H1 (cell line): ENCODE measurements at regions not wholly inside any gene's neighbourhood (a gene's known extent, or its start where the extent isn't known, plus 50 kb on each side); places are given as distances from the start of the nearest gene placed in this dataset.

Experiments
- CTCF ChIA-PET: fragments of 300-600 bp; sonication (Branson Sonifier 250); formaldehyde crosslinking; loops from one replicate; lab custom pipeline; 2021; ENCODE audit not compliant: partially characterized antibody; lab: Charles Lee
- POLR2A ChIA-PET: fragments of 300-600 bp; sonication (Branson Sonifier 250); formaldehyde crosslinking; loops from one replicate; lab custom pipeline; 2021; ENCODE audit warnings: inconsistent platforms; ENCODE audit not compliant: partially characterized antibody; lab: Charles Lee
- DNase-seq, 2 experiments: peaks; one replicate each; pipeline versions ENCODE4 v3.0.0 to v3.0.0-alpha.2; 2010 to 2022; ENCODE audit warnings: low spot score in 2 of 2, low read depth in 1 of 2, mixed read lengths in 1 of 2
- FAIRE-seq: peaks from 2 replicates; lab custom pipeline; 2011; peaks lifted over from hg19 to GRCh38; lab: Jason Lieb, UNC
- H2AFZ ChIP-seq: 2 replicates; pipeline ENCODE4 v1.8.1; 2012; ENCODE audit warnings: low read length, inconsistent platforms
- H2AK5ac ChIP-seq: 2 replicates; pipeline ENCODE4 v1.6.1; 2013; ENCODE audit warnings: low read depth, low read length
- H2BK120ac ChIP-seq: replicated peaks from 2 replicates; pipeline ENCODE3; 2013; ENCODE audit warnings: low read depth, low read length, inconsistent platforms
- H2BK12ac ChIP-seq: 2 replicates; pipeline ENCODE4 v1.6.1; 2013; ENCODE audit warnings: low read depth, low read length
- H2BK15ac ChIP-seq: 2 replicates; pipeline ENCODE4 v1.6.1; 2013; ENCODE audit warnings: low read length
- H2BK20ac ChIP-seq: 2 replicates; pipeline ENCODE4 v1.6.1; 2013; ENCODE audit warnings: low read length
- H2BK5ac ChIP-seq: 2 replicates; pipeline ENCODE4 v1.6.1; 2013; ENCODE audit warnings: low read depth, low read length
- H3K14ac ChIP-seq: 2 replicates; pipeline ENCODE4 v1.6.1; 2013; ENCODE audit warnings: inconsistent platforms; ENCODE audit not compliant: insufficient read length
- H3K18ac ChIP-seq: 2 replicates; pipeline ENCODE4 v1.6.1; 2013; ENCODE audit warnings: low read length; ENCODE audit errors: extremely low read depth
- H3K23ac ChIP-seq: 2 replicates; pipeline ENCODE4 v1.6.1; 2013; ENCODE audit warnings: inconsistent platforms; ENCODE audit not compliant: insufficient read length
- H3K23me2 ChIP-seq: 2 replicates; pipeline ENCODE4 v1.6.1; 2013; ENCODE audit warnings: low read depth, low read length
- H3K27ac ChIP-seq: 2 replicates; pipeline ENCODE4 v1.6.1; 2011; ENCODE audit warnings: low read depth, low read length, inconsistent platforms
- H3K27me3 ChIP-seq, 4 experiments: replicated peaks in 1 of 4; 1 replicate in 1 of 4; 2 replicates in 3 of 4; pipeline versions ENCODE4 v1.6.1 to v1.8.1; 2011 to 2013; ENCODE audit warnings: low read length in 3 of 4, mild to moderate bottlenecking in 3 of 4, inconsistent platforms in 2 of 4, mixed read lengths in 2 of 4, moderate library complexity in 1 of 4; ENCODE audit not compliant: control insufficient read depth in 3 of 4, insufficient read depth in 3 of 4; ENCODE audit errors: extremely low read depth in 1 of 4
- H3K36me3 ChIP-seq, 4 experiments: 2 replicates each; pipeline versions ENCODE4 v1.6.1 to v1.8.1; 2011 to 2013; ENCODE audit warnings: mild to moderate bottlenecking in 4 of 4, low read length in 3 of 4, moderate library complexity in 2 of 4, control low read depth in 1 of 4, inconsistent platforms in 1 of 4; ENCODE audit not compliant: insufficient read depth in 4 of 4, control insufficient read depth in 2 of 4
- H3K4ac ChIP-seq: replicated peaks from 2 replicates; pipeline ENCODE3; 2013; ENCODE audit warnings: low read length, low read depth, mixed read lengths, inconsistent platforms; ENCODE audit not compliant: insufficient read length
- H3K4me1 ChIP-seq, 4 experiments: replicated peaks in 1 of 4; 1 replicate in 1 of 4; 2 replicates in 3 of 4; pipeline versions ENCODE4 v1.6.1 to v1.8.1; 2011 to 2013; ENCODE audit warnings: low read length in 3 of 4, inconsistent platforms in 2 of 4, mixed read lengths in 1 of 4; ENCODE audit not compliant: insufficient read depth in 4 of 4, control insufficient read depth in 3 of 4
- H3K4me2 ChIP-seq, 2 experiments: 2 replicates each; pipeline versions ENCODE4 v1.6.1 to v1.8.1; 2011 to 2013; ENCODE audit warnings: low read depth in 2 of 2, low read length in 2 of 2, control low read depth in 1 of 2, inconsistent platforms in 1 of 2, mild to moderate bottlenecking in 1 of 2; ENCODE audit not compliant: insufficient read depth in 1 of 2
- H3K4me3 ChIP-seq, 4 experiments: fragments of 200-600, 300-600 bp in 1 of 4; sonication (generic), shearing (Covaris generic), sonication (Bioruptor Twin) in 1 of 4; 2 replicates each; pipeline versions ENCODE4 v1.5.1 to v1.8.1; 2011 to 2016; ENCODE audit warnings: low read length in 4 of 4, low read depth in 3 of 4, control low read depth in 2 of 4, inconsistent platforms in 2 of 4, mild to moderate bottlenecking in 2 of 4, mixed read lengths in 1 of 4, moderate library complexity in 1 of 4; ENCODE audit not compliant: insufficient read depth in 2 of 4; ENCODE audit errors: extremely low read depth in 1 of 4
- H3K56ac ChIP-seq: replicated peaks from 2 replicates; pipeline ENCODE3; 2013; ENCODE audit warnings: low read depth, mild to moderate bottlenecking, mixed read lengths, low read length, inconsistent platforms; ENCODE audit not compliant: insufficient read length
- H3K79me1 ChIP-seq: 2 replicates; pipeline ENCODE4 v1.6.1; 2013; ENCODE audit warnings: low read depth, low read length, control low read depth
- H3K79me2 ChIP-seq, 2 experiments: 2 replicates each; pipeline versions ENCODE4 v1.6.1 to v1.8.1; 2012 to 2013; ENCODE audit warnings: low read length in 2 of 2, mild to moderate bottlenecking in 2 of 2, inconsistent platforms in 1 of 2; ENCODE audit not compliant: insufficient read depth in 2 of 2, control insufficient read depth in 1 of 2
- H3K9ac ChIP-seq, 4 experiments: replicated peaks in 1 of 4; 1 replicate in 1 of 4; 2 replicates in 3 of 4; pipeline versions ENCODE4 v1.6.1 to v1.8.1; 2011 to 2013; ENCODE audit warnings: low read depth in 3 of 4, low read length in 3 of 4, control low read depth in 2 of 4, mild to moderate bottlenecking in 2 of 4, moderate library complexity in 2 of 4, inconsistent platforms in 1 of 4; ENCODE audit errors: extremely low read depth in 1 of 4
- H3K9me3 ChIP-seq, 2 experiments: 2 replicates each; pipeline versions ENCODE4 v1.6.1 to v1.8.1; 2012 to 2013; ENCODE audit warnings: mild to moderate bottlenecking in 2 of 2, moderate library complexity in 2 of 2, control low read depth in 1 of 2, inconsistent platforms in 1 of 2, low read depth in 1 of 2, low read length in 1 of 2, mixed read lengths in 1 of 2; ENCODE audit not compliant: insufficient read depth in 2 of 2
- H4K20me1 ChIP-seq, 2 experiments: replicated peaks in 1 of 2; 2 replicates each; pipeline versions ENCODE3 to v1.8.1; 2011 to 2013; ENCODE audit warnings: inconsistent platforms in 2 of 2, low read length in 2 of 2, mild to moderate bottlenecking in 1 of 2; ENCODE audit not compliant: insufficient read depth in 2 of 2, control insufficient read depth in 1 of 2
- H4K5ac ChIP-seq: 2 replicates; pipeline ENCODE4 v1.6.1; 2013; ENCODE audit warnings: low read length, low read depth, mixed read lengths, inconsistent platforms; ENCODE audit not compliant: insufficient read length
- H4K8ac ChIP-seq: 2 replicates; pipeline ENCODE4 v1.8.0; 2013; ENCODE audit warnings: mild to moderate bottlenecking, moderate library complexity, low read length, inconsistent platforms; ENCODE audit not compliant: insufficient read depth; ENCODE audit errors: extremely low read depth
- H4K91ac ChIP-seq: replicated peaks from 2 replicates; pipeline ENCODE3; 2013; ENCODE audit warnings: low read length, mixed read lengths, inconsistent platforms; ENCODE audit not compliant: insufficient read length
- BCL11A ChIP-seq, 2 experiments: IDR thresholded peaks; one replicate each; pipeline ENCODE4 v1.6.1; 2011; ENCODE audit warnings: low read depth in 2 of 2, low read length in 2 of 2, mild to moderate bottlenecking in 2 of 2
- FOSL1 ChIP-seq: IDR thresholded peaks from 2 replicates; pipeline ENCODE4 v1.6.1; 2011; ENCODE audit warnings: mild to moderate bottlenecking, low read depth, low read length, moderate library complexity; ENCODE audit not compliant: insufficient read depth
- SP4 ChIP-seq: IDR thresholded peaks from 2 replicates; pipeline ENCODE4 v1.6.1; 2012; ENCODE audit warnings: low read length, inconsistent platforms
- WGBS, 2 experiments: shearing (Covaris generic) in 1 of 2; methylation state at CpG; one replicate each; pipeline versions ENCODE4 v1.1.6 to v1.1.7; 2013 to 2015; ENCODE audit warnings: low lambda C conversion rate in 2 of 2, mixed read lengths in 2 of 2, inconsistent platforms in 1 of 2, low coverage in 1 of 2, missing lambda C conversion rate in 1 of 2; ENCODE audit not compliant: insufficient replicate concordance in 2 of 2, insufficient coverage in 1 of 2, insufficient read length in 1 of 2; ENCODE audit errors: extremely low coverage in 1 of 2, missing lambda C conversion rate in 1 of 2; 5-methylcytosine and 5-hydroxymethylcytosine counted together
- TF ChIP-seq, protein P1 (sequence below): IDR thresholded peaks from 2 replicates; pipeline ENCODE4 v1.6.1; 2011; ENCODE audit warnings: low read depth, mild to moderate bottlenecking, low read length; ENCODE audit not compliant: insufficient read depth
- TF ChIP-seq, protein P2 (sequence below): IDR thresholded peaks from 2 replicates; pipeline ENCODE4 v1.6.1; 2011; ENCODE audit warnings: low read length, improper control_type of control experiment

DNA sequence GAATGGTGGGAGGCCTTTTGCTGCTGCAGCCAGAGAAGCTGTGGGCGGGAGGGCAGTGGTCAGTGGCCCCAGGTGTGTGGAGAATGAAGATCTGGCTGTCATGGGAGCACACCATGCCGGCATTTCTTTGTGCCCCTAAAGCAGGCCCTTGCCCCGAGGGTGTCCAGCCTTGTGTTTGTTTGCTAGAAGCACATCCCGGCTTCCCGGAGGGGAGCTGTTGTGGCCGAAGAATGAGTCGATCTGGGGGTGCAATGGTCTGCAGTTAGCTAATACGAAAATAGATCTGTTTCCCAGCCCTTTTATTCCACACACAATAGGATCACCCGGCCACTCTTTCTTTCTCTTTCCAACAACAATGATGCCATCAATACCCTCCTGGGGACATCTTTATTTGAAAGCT, 228.8 kb downstream of the CBLN1 start:
- FAIRE-seq = no peak
- H3K4me1 ChIP-seq = peaks cover 0 to 9% (median 1%) of the 10 kb centered on the region in 4 experiments; a peak in 4 of 7 replicates
- H3K79me1 ChIP-seq = no peaks in the 10 kb centered on the region
- CTCF ChIA-PET = interaction anchor here (1.0 to 2.8 kb wide), 2 partner anchors 10 to 296 kb away, joined by 3 to 10 read pairs; no protein-coding TSS in a partner anchor
- H3K56ac ChIP-seq = no peak overlapping the region
- no peak overlapping the region for H3K4me3 ChIP-seq
- H2BK20ac ChIP-seq = no peak overlapping the region
- H2AK5ac ChIP-seq = no peak overlapping the region
- no peak overlapping the region for H3K9ac ChIP-seq
- no peak overlapping the region for H2BK15ac ChIP-seq
- H4K8ac ChIP-seq = no peak overlapping the region
- no peak overlapping the region for H3K18ac ChIP-seq
- no peak overlapping the region for H4K5ac ChIP-seq
- 0 out of 2 replicates have a peak overlapping the region, but pooled peaks have one; percentile 27 for H2BK12ac ChIP-seq
- H3K27me3 ChIP-seq = no peaks in the 10 kb centered on the region; a peak in 1 of 7 replicates
- H3K4me2 ChIP-seq = no peak overlapping the region
- TF ChIP-seq, protein P1, sequence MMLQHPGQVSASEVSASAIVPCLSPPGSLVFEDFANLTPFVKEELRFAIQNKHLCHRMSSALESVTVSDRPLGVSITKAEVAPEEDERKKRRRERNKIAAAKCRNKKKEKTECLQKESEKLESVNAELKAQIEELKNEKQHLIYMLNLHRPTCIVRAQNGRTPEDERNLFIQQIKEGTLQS = no peak
- TF ChIP-seq SP4 (no peak), FOSL1 (no peak), BCL11A (IDR thresholded peaks at IDR 0.05; ENCODE audit: low read depth in 2 of 2, low read length in 2 of 2) (no peak)
- TF ChIP-seq, protein P2, sequence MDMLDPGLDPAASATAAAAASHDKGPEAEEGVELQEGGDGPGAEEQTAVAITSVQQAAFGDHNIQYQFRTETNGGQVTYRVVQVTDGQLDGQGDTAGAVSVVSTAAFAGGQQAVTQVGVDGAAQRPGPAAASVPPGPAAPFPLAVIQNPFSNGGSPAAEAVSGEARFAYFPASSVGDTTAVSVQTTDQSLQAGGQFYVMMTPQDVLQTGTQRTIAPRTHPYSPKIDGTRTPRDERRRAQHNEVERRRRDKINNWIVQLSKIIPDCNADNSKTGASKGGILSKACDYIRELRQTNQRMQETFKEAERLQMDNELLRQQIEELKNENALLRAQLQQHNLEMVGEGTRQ = no peak
- H3K36me3 ChIP-seq = no peaks in the 10 kb centered on the region
- H3K79me2 ChIP-seq = no peaks in the 10 kb centered on the region
- POLR2A ChIA-PET = no interaction called here
- no peak overlapping the region for H2BK120ac ChIP-seq
- H4K91ac ChIP-seq = no peak overlapping the region
- no peaks in the 10 kb centered on the region for H3K9me3 ChIP-seq
- H3K23ac ChIP-seq = no peak overlapping the region
- no peaks in the 10 kb centered on the region for H3K23me2 ChIP-seq
- H3K27ac ChIP-seq = no peak overlapping the region
- 88% methylated on average over 9 of the region's 9 CpGs; no CpG with 5 or more reads in 1 of the 2 experiments for WGBS, 2 experiments
- no peaks in the 10 kb centered on the region for H4K20me1 ChIP-seq
- H2BK5ac ChIP-seq = no peak overlapping the region
- H3K4ac ChIP-seq = no peak overlapping the region
- DNase-seq = no peak
- H2AFZ ChIP-seq = no peak overlapping the region
- H3K14ac ChIP-seq = no peak overlapping the region
